EL (cell line): ENCODE measurements at regions not wholly inside any gene's neighbourhood (a gene's known extent, or its start where the extent isn't known, plus 50 kb on each side); places are given as distances from the start of the nearest gene placed in this dataset.
A peak's percentile ranks its signal among the peaks of the same experiment; 100 is the strongest.

Experiments used
- DNase-seq: peaks from one replicate; pipeline ENCODE4 v3.0.0-alpha.2; 2016

GRCh38 chr6:104572901-104573300 is 286.8 kb downstream of the HACE1 start:
- no peak for DNase-seq

- DNase-seq: peak; percentile 19
Observed at GRCh38 chr6:104566411-104566810, 293.3 kb downstream of the HACE1 start.

- DNase-seq: no peak
Observed at GRCh38 chr6:104563306-104563705, 296.4 kb downstream of the HACE1 start.

- no peak for DNase-seq
Observed at GRCh38 chr6:104559435-104560202, 300.1 kb downstream of the HACE1 start.

GRCh38 chr6:104558746-104559145 is 301.0 kb downstream of the HACE1 start:
- no peak for DNase-seq

GRCh38 chr6:104548297-104548696 is 311.4 kb downstream of the HACE1 start:
- no peak for DNase-seq

- no peak for DNase-seq
Observed at GRCh38 chr6:104541411-104541810, 318.3 kb downstream of the HACE1 start.

- DNase-seq: peak; percentile 77
Observed at GRCh38 chr6:104540743-104541142, 319.0 kb downstream of the HACE1 start.

GRCh38 chr6:104539173-104539572 is 320.5 kb downstream of the HACE1 start:
- DNase-seq: no peak

GRCh38 chr6:104537872-104538271 is 321.8 kb downstream of the HACE1 start:
- no peak for DNase-seq

GRCh38 chr6:104537180-104537579 is 322.5 kb downstream of the HACE1 start:
- DNase-seq: peak; percentile 77

GRCh38 chr6:104532462-104532861 is 327.3 kb downstream of the HACE1 start:
- no peak for DNase-seq

GRCh38 chr6:104531646-104532045 is 328.1 kb downstream of the HACE1 start:
- DNase-seq: no peak

GRCh38 chr6:104527761-104528415 is 331.8 kb downstream of the HACE1 start:
- peak; percentile 30 for DNase-seq

GRCh38 chr6:104527311-104527710 is 332.4 kb downstream of the HACE1 start:
- no peak for DNase-seq

GRCh38 chr6:104526376-104526775 is 333.3 kb downstream of the HACE1 start:
- DNase-seq: no peak

GRCh38 chr6:104525677-104526322 is 333.9 kb downstream of the HACE1 start:
- peak; percentile 80 for DNase-seq

GRCh38 chr6:104522533-104522932 is 337.2 kb downstream of the HACE1 start:
- DNase-seq: no peak

GRCh38 chr6:104521176-104521575 is 338.5 kb downstream of the HACE1 start:
- DNase-seq: no peak

GRCh38 chr6:104519566-104519965 is 340.2 kb downstream of the HACE1 start:
- no peak for DNase-seq

- DNase-seq: no peak
Observed at GRCh38 chr6:104509355-104509754, 350.4 kb downstream of the HACE1 start.

GRCh38 chr6:104506429-104506828 is 353.3 kb downstream of the HACE1 start:
- DNase-seq: no peak

- DNase-seq: no peak
Observed at GRCh38 chr6:104505838-104506237, 353.9 kb downstream of the HACE1 start.

GRCh38 chr6:104500265-104500664 is 359.5 kb downstream of the HACE1 start:
- DNase-seq: no peak
